IPS DF 19.7 (cell line): ENCODE measurements at regions not wholly inside any gene's neighbourhood (a gene's known extent, or its start where the extent isn't known, plus 50 kb on each side); places are given as distances from the start of the nearest gene placed in this dataset.
"Not testable (repeated sequence)": the region's sequence is repeated elsewhere in the genome, so short reads cannot be mapped to it uniquely, and the experiment has no call there.

Experiments used
- DNase-seq: peaks from one replicate; pipeline ENCODE4 v3.0.0-alpha.2; 2013; ENCODE audit warnings: low read depth, low spot score

- no peak for DNase-seq
These were observed 626.7 kb downstream of the PRR16 start for GRCh38 chr5:121090822-121091221.

DNA sequence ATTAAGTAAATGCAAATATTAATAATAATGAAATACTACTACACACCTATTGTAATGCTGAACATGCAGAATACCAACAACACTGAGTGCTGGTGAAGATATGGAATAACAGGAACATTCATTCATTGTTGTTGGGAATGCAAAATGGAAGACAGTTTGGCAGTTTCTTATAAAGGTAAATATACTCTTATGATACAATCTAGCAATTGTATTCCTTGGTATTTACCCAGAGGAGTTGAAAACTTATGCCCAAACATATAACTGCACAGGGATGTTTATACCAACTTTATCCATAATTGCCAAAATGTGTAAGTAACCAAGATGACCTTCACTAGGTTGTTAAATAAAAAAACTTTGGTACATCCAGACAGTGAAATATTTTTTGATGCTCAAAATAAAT is 636.8 kb downstream of the PRR16 start:
- no peak for DNase-seq

DNA sequence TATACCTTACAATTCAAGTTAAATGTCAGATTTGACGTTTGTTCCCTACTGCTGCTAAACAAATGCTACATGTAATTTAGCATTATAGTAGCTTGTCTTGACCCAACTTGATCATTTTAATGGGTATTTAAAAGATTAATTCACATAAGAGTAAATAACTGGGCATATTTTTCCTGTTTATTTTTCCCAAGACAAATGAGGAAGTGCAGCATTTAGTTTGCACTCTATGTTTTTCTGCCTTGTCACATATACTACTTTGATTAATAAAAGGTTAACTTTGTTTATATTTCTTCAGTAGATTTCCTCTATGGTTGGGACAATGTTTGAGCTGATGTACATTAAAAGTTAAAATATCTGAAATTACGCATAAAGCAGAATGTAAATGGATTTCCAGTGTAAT is 641.8 kb downstream of the PRR16 start:
- DNase-seq: no peak

GRCh38 chr5:121106721-121107690 is 642.9 kb downstream of the PRR16 start:
- DNase-seq: not testable (repeated sequence)

GRCh38 chr5:121108725-121109124 is 644.6 kb downstream of the PRR16 start:
- DNase-seq: peak; percentile 5

GRCh38 chr5:121109817-121110216 is 645.7 kb downstream of the PRR16 start:
- DNase-seq: no peak

- no peak for DNase-seq
These were observed 657.7 kb downstream of the PRR16 start for GRCh38 chr5:121121786-121122185.

GRCh38 chr5:121138495-121138907 is 674.4 kb downstream of the PRR16 start:
- DNase-seq: no peak

DNA sequence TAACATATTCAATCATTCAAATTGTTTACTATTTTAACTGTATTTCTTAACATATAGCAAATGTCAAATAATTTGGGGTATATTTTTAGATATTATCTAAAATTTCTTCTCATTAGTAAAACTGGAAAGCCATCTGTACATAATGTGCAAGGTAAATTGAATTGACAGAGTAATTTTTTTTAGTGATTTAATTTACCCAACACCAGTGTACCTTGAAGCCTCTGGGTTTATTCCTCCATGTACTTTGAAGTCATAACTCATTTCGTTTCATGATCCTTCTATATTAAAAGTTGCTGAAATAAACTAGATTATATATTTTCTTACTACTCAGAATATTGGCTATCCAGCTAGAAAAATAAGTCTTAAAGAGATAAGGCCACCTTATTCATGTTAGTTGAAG is 674.9 kb downstream of the PRR16 start:
- DNase-seq: no peak

DNA sequence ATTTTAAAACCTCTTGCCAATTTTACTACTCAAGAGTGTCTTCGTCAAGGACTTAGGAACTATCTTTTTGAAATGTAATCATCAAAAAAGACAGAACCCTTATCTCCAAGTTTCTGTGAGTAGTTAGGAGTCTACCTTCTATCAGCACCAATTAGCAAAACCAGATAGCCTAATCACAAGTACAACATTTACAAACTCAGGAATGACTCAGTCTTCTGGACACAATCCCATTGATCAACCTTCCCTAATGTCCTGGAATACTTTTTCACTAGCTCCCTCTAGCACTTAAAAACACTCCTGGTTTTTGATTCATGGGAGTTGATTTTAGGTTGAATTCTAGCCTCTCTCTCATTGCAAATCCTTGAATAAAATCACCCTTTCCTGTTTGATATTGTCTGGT is 680.7 kb downstream of the PRR16 start:
- no peak for DNase-seq

DNA sequence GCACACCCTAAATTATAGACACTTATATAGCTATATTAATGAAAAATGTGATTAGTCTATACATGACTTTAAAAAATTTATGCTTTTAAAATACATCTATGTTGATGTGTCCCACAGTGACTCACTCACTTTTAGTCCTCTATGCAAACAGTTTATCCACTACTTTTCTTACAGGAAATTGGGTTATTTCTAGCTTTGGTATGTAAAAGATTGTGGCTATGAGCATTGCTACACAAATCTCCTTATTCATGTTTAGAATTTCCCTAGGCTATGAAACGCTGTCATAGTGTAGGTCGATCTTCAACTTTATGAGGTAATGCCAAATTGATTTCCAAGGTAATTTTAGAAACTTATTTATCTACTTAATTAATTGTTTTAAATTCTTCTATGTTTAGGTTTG is 687.4 kb downstream of the PRR16 start:
- no peak for DNase-seq

GRCh38 chr5:121152411-121152810 is 688.3 kb downstream of the PRR16 start:
- DNase-seq: no peak

GRCh38 chr5:121156565-121156964 is 692.5 kb downstream of the PRR16 start:
- DNase-seq: no peak

DNA sequence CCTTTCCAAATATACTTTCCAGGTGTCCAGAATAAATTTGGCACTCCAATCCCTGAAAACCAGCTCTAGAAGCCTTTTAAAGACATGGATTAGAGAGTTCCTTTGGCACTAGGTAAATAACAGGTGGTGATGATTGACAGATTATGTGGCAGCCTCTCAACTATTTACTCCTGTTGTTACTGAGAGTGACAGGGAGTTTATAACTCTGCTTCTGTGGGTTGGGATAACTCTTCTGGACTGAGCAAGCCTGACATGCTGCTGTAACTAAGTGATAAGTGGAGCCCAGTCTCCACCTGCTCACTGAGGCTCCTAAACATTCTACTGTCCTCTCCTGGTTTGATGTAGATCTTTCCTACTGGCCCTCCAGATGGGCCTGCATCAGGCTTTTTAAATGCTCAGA is 693.2 kb upstream of the FTMT start:
- DNase-seq: no peak

- no peak for DNase-seq
These were observed 691.1 kb upstream of the FTMT start for GRCh38 chr5:121160591-121160990.

DNA sequence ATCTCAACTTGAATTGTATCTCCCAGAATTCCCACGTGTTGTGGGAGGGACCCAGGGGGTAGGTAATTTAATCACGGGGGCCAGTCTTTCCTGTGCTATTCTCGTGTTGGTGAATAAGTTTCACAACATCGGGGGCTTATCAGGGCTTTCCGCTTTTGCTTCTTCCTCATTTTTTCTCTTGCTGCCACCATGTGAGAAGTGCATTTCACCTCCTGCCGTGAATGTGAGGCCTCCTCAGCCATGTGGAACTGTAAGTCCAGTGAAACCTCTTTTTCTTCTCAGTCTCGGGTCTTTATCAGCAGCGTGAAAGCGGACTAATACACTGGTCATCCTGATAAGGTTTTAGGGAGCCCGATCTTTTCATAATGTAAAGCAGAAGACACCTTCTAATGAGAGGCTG is 687.0 kb upstream of the FTMT start:
- no peak for DNase-seq

- DNase-seq: no peak
These were observed 680.3 kb upstream of the FTMT start for GRCh38 chr5:121171361-121171760.

- no peak for DNase-seq
These were observed 679.8 kb upstream of the FTMT start for GRCh38 chr5:121171834-121172233.

DNA sequence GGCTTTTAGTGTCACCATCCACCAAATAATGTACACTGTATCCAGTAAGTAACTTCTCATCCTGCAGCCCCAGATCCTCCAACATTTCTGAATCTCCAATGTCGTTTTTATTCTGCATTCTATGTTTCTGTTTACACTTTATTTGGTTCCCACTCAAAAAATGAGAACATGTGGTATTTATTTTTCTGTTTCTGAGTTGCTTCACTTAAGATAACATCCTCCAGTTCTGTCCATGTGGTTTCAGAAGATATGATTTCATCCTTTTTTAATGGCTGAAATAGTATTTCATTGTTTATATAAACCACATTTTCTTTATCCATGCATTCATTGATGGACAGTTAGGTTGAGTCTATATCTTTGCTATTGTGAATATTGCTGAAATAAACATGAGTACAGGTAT is 677.3 kb upstream of the FTMT start:
- DNase-seq: no peak

- DNase-seq: no peak
These were observed 675.7 kb upstream of the FTMT start for GRCh38 chr5:121175986-121176385.

GRCh38 chr5:121182788-121183490 is 668.7 kb upstream of the FTMT start:
- no peak for DNase-seq

GRCh38 chr5:121188849-121189248 is 662.8 kb upstream of the FTMT start:
- DNase-seq: no peak
